Muscle of back (tissue), 3 donors: ENCODE measurements at regions not wholly inside any gene's neighbourhood (a gene's known extent, or its start where the extent isn't known, plus 50 kb on each side); places are given as distances from the start of the nearest gene placed in this dataset.

Source experiments
- DNase-seq, 3 donors: peaks; one replicate each; pipeline versions ENCODE4 v3.0.0 to v3.0.0-alpha.2; 2013

DNA sequence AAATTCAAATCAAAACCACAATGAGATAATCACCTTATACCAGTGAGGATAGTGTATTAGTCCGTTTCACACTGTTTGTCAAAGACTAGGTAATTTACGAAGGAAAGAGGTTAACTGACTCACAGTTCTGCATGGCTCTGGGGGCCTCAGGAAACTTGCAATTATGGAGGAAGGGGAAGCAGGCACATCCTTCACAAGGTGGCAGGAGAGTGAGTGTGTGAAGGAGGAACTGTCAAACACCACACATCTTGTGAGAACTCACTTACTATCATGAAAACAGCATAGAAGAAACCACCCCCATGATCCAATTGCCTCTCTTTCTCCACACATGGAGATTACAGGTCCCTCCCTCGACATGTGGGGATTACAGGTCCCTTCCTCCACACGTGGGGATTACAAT, 54.7 kb upstream of the TRPC5 start:
- no peak for DNase-seq
